HL-60 (cell line): ENCODE measurements at regions not wholly inside any gene's neighbourhood (a gene's known extent, or its start where the extent isn't known, plus 50 kb on each side); places are given as distances from the start of the nearest gene placed in this dataset.

Source experiments
- GABPA ChIP-seq: IDR thresholded peaks from 2 replicates; pipeline ENCODE4 v1.6.1; 2012; ENCODE audit warnings: low read depth
- REST ChIP-seq: IDR thresholded peaks from 2 replicates; pipeline ENCODE4 v1.6.1; 2012; ENCODE audit warnings: low read depth; ENCODE audit not compliant: insufficient replicate concordance
- SPI1 ChIP-seq: IDR thresholded peaks from 2 replicates; pipeline ENCODE4 v1.6.1; 2012; ENCODE audit warnings: low read depth, mild to moderate bottlenecking, borderline replicate concordance
- TF ChIP-seq, protein P1 (sequence below): IDR thresholded peaks from one replicate; pipeline ENCODE4 v1.5.1; 2011; ENCODE audit warnings: low read length, control low read depth, inconsistent platforms; ENCODE audit not compliant: insufficient read depth

DNA sequence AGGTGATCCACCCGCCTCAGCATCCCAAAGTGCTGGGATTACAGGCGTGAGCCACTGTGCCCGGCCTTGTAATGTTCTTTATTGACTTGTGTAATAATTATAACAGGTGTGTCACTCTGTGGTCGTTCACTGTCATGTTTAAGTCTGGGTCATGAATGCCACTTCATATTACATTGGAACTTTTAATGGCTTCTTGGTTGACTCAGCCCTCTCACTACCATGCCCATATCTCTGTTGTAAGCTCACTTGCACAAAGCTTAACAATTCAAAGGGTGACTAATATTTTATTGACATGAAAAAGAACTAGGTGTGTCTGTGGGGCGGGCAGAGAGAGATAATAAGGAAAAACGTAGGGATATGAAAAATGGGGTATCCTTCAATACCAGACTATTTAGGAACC lies 639.7 kb upstream of the ACTRT1 start:
- TF ChIP-seq, protein P1, sequence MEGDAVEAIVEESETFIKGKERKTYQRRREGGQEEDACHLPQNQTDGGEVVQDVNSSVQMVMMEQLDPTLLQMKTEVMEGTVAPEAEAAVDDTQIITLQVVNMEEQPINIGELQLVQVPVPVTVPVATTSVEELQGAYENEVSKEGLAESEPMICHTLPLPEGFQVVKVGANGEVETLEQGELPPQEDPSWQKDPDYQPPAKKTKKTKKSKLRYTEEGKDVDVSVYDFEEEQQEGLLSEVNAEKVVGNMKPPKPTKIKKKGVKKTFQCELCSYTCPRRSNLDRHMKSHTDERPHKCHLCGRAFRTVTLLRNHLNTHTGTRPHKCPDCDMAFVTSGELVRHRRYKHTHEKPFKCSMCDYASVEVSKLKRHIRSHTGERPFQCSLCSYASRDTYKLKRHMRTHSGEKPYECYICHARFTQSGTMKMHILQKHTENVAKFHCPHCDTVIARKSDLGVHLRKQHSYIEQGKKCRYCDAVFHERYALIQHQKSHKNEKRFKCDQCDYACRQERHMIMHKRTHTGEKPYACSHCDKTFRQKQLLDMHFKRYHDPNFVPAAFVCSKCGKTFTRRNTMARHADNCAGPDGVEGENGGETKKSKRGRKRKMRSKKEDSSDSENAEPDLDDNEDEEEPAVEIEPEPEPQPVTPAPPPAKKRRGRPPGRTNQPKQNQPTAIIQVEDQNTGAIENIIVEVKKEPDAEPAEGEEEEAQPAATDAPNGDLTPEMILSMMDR = no peak
- TF ChIP-seq REST = no peak
- TF ChIP-seq SPI1 = no peak
- no peak for TF ChIP-seq GABPA
